NCI-H748 (cell line): ENCODE measurements at regions not wholly inside any gene's neighbourhood (a gene's known extent, or its start where the extent isn't known, plus 50 kb on each side); places are given as distances from the start of the nearest gene placed in this dataset.

Experiments
- DNase-seq: peaks from one replicate; lab custom pipeline; 2025; ENCODE audit not compliant: unreplicated experiment; lab: John Stamatoyannopoulos, UW

GRCh38 chr1:67635055-67635809, 49.8 kb upstream of the GADD45A start:
- no peak for DNase-seq
